Mesenchymal stem cell (in vitro differentiated cells and primary cell): ENCODE measurements at regions not wholly inside any gene's neighbourhood (a gene's known extent, or its start where the extent isn't known, plus 50 kb on each side); places are given as distances from the start of the nearest gene placed in this dataset.

ENCODE experiments used
- DNase-seq: peaks from one replicate; pipeline ENCODE4 v3.0.0-alpha.2; 2013
- H2AFZ ChIP-seq: one replicate; pipeline ENCODE4 v1.6.1; 2013; ENCODE audit warnings: low read depth, mild to moderate bottlenecking, control low read depth, inconsistent platforms, low read length, moderate library complexity
- H2AK5ac ChIP-seq: 2 replicates; pipeline ENCODE4 v1.6.1; 2013; ENCODE audit warnings: low read length, moderate library complexity, mild to moderate bottlenecking, inconsistent platforms; ENCODE audit not compliant: severe bottlenecking
- H2BK120ac ChIP-seq: one replicate; pipeline ENCODE4 v1.6.1; 2013; ENCODE audit warnings: low read depth, mild to moderate bottlenecking, inconsistent platforms, low read length, moderate library complexity
- H2BK12ac ChIP-seq, 2 experiments: one replicate each; pipeline ENCODE4 v1.6.1; 2013; ENCODE audit warnings: inconsistent platforms in 2 of 2, low read length in 2 of 2, mild to moderate bottlenecking in 2 of 2, moderate library complexity in 2 of 2, control low read depth in 1 of 2
- H2BK15ac ChIP-seq: one replicate; pipeline ENCODE4 v1.6.1; 2013; ENCODE audit warnings: mild to moderate bottlenecking, low read depth, inconsistent platforms; ENCODE audit not compliant: poor library complexity, severe bottlenecking
- H2BK5ac ChIP-seq: 2 replicates; pipeline ENCODE4 v1.6.1; 2013; ENCODE audit warnings: low read depth, mild to moderate bottlenecking, low read length, control low read depth, inconsistent platforms; ENCODE audit not compliant: poor library complexity, severe bottlenecking
- H3K14ac ChIP-seq, 2 experiments: one replicate each; pipeline ENCODE4 v1.6.1; 2013; ENCODE audit warnings: inconsistent platforms in 2 of 2, low read length in 2 of 2, control low read depth in 1 of 2, mild to moderate bottlenecking in 1 of 2, moderate library complexity in 1 of 2
- H3K18ac ChIP-seq, 2 experiments: one replicate each; pipeline ENCODE4 v1.6.1; 2013; ENCODE audit warnings: inconsistent platforms in 2 of 2, low read length in 2 of 2, control low read depth in 1 of 2, low read depth in 1 of 2, mild to moderate bottlenecking in 1 of 2
- H3K23ac ChIP-seq, 2 experiments: one replicate each; pipeline ENCODE4 v1.6.1; 2013; ENCODE audit warnings: inconsistent platforms in 2 of 2, low read length in 2 of 2, mild to moderate bottlenecking in 2 of 2, moderate library complexity in 2 of 2, control low read depth in 1 of 2
- H3K27ac ChIP-seq: 2 replicates; pipeline ENCODE4 v1.5.1; 2013; ENCODE audit warnings: mild to moderate bottlenecking, moderate library complexity, low read length, control low read depth, inconsistent platforms; ENCODE audit not compliant: poor library complexity, severe bottlenecking
- H3K27me3 ChIP-seq, 2 experiments: 2 replicates each; pipeline versions ENCODE4 v1.6.1 to v1.7.0; 2013; ENCODE audit warnings: low read length in 2 of 2, mild to moderate bottlenecking in 2 of 2, moderate library complexity in 2 of 2, control low read depth in 1 of 2, inconsistent platforms in 1 of 2; ENCODE audit not compliant: control insufficient read depth in 1 of 2, insufficient read depth in 1 of 2
- H3K36me3 ChIP-seq, 2 experiments: 2 replicates each; pipeline versions ENCODE4 v1.6.1 to v1.7.0; 2013; ENCODE audit warnings: low read length in 2 of 2, control low read depth in 1 of 2, inconsistent platforms in 1 of 2, low read depth in 1 of 2, mild to moderate bottlenecking in 1 of 2; ENCODE audit not compliant: insufficient read depth in 2 of 2, control insufficient read depth in 1 of 2
- H3K4ac ChIP-seq, 2 experiments: one replicate each; pipeline ENCODE4 v1.6.1; 2013; ENCODE audit warnings: inconsistent platforms in 2 of 2, low read length in 2 of 2, mild to moderate bottlenecking in 2 of 2, moderate library complexity in 2 of 2, control low read depth in 1 of 2, low read depth in 1 of 2
- H3K4me1 ChIP-seq: 2 replicates; pipeline ENCODE4 v1.6.1; 2013; ENCODE audit warnings: low read depth, low read length, control low read depth; ENCODE audit not compliant: control insufficient read depth, insufficient read depth
- H3K4me2 ChIP-seq: 2 replicates; pipeline ENCODE4 v1.6.1; 2013; ENCODE audit warnings: low read length, mild to moderate bottlenecking, inconsistent platforms; ENCODE audit not compliant: poor library complexity, severe bottlenecking
- H3K4me3 ChIP-seq, 2 experiments: 2 replicates each; pipeline versions ENCODE4 v1.5.1 to v1.7.0; 2013; ENCODE audit warnings: low read length in 2 of 2, mild to moderate bottlenecking in 2 of 2, control low read depth in 1 of 2, low read depth in 1 of 2; ENCODE audit not compliant: insufficient read depth in 1 of 2
- H3K79me1 ChIP-seq: replicated peaks from 2 replicates; pipeline ENCODE4 v1.6.1; 2013; ENCODE audit warnings: mild to moderate bottlenecking, control low read depth, low read length, inconsistent platforms; ENCODE audit not compliant: poor library complexity, severe bottlenecking
- H3K9ac ChIP-seq: 2 replicates; pipeline ENCODE4 v1.7.0; 2013; ENCODE audit warnings: mild to moderate bottlenecking, low read length, moderate library complexity
- H3K9me3 ChIP-seq: 2 replicates; pipeline ENCODE4 v1.7.0; 2013; ENCODE audit warnings: mild to moderate bottlenecking, low read length; ENCODE audit not compliant: control insufficient read depth
- H4K8ac ChIP-seq: one replicate; pipeline ENCODE4 v1.6.1; 2013; ENCODE audit warnings: inconsistent platforms, mild to moderate bottlenecking, low read length, moderate library complexity
- H4K91ac ChIP-seq: one replicate; pipeline ENCODE4 v1.6.1; 2013; ENCODE audit warnings: mild to moderate bottlenecking, low read length, inconsistent platforms
- WGBS: methylation state at CpG from one replicate; pipeline ENCODE4 v1.1.7; 2013; ENCODE audit warnings: mixed read lengths; 5-methylcytosine and 5-hydroxymethylcytosine counted together

- H3K4me3 ChIP-seq, result no peak overlapping the region
- no peak for DNase-seq
- no peak overlapping the region for H3K4me2 ChIP-seq
- no peak overlapping the region for H3K4ac ChIP-seq
- H3K79me1 ChIP-seq, result no peaks in the 10 kb centered on the region
- H3K27ac ChIP-seq, result no peak overlapping the region
- H3K36me3 ChIP-seq, result no peaks in the 10 kb centered on the region
- H3K4me1 ChIP-seq, result no peaks in the 10 kb centered on the region
- no peak overlapping the region for H3K14ac ChIP-seq
- H3K9ac ChIP-seq, result no peak overlapping the region
- no peak overlapping the region for H2BK5ac ChIP-seq
- no peak overlapping the region for H4K8ac ChIP-seq
- no peak overlapping the region for H2BK15ac ChIP-seq
- H4K91ac ChIP-seq, result no peak overlapping the region
- H3K23ac ChIP-seq, result no peak overlapping the region
- no peak overlapping the region for H2AK5ac ChIP-seq
- no peak overlapping the region for H2BK12ac ChIP-seq
- H3K9me3 ChIP-seq, result no peaks in the 10 kb centered on the region
- H2BK120ac ChIP-seq, result no peak overlapping the region
- H3K27me3 ChIP-seq, result peaks cover 0 to 47% of the 10 kb centered on the region in 2 experiments
- H3K18ac ChIP-seq, result no peak overlapping the region
- no peak overlapping the region for H2AFZ ChIP-seq
- 80% methylated on average over 2 of the region's 4 CpGs for WGBS
Observed at GRCh38 chr3:10682692-10683091, 133.3 kb upstream of the SLC6A11 start.

GRCh38 chr3:10683106-10683505 lies 132.9 kb upstream of the SLC6A11 start:
- no peak overlapping the region for H4K91ac ChIP-seq
- H3K18ac ChIP-seq, result no peak overlapping the region
- H3K4me1 ChIP-seq, result no peaks in the 10 kb centered on the region
- H3K27me3 ChIP-seq, result peaks cover 0 to 47% of the 10 kb centered on the region in 2 experiments
- no peak overlapping the region for H2BK120ac ChIP-seq
- H3K23ac ChIP-seq, result no peak overlapping the region
- no peak overlapping the region for H2BK15ac ChIP-seq
- no peak overlapping the region for H3K4ac ChIP-seq
- H3K4me2 ChIP-seq, result no peak overlapping the region
- no peak overlapping the region for H3K14ac ChIP-seq
- no peaks in the 10 kb centered on the region for H3K79me1 ChIP-seq
- H3K9ac ChIP-seq, result no peak overlapping the region
- no peak overlapping the region for H4K8ac ChIP-seq
- no peak overlapping the region for H2AK5ac ChIP-seq
- H3K27ac ChIP-seq, result no peak overlapping the region
- no peaks in the 10 kb centered on the region for H3K9me3 ChIP-seq
- H2BK5ac ChIP-seq, result no peak overlapping the region
- no peak for DNase-seq
- H3K4me3 ChIP-seq, result no peak overlapping the region
- H2AFZ ChIP-seq, result no peak overlapping the region
- H2BK12ac ChIP-seq, result no peak overlapping the region
- no peaks in the 10 kb centered on the region for H3K36me3 ChIP-seq
- no CpG with 5 or more reads among the region's 1 CpG for WGBS

- H3K27ac ChIP-seq, result no peak overlapping the region
- no peak overlapping the region for H3K4me3 ChIP-seq
- no peak overlapping the region for H3K18ac ChIP-seq
- H3K14ac ChIP-seq, result no peak overlapping the region
- H2AK5ac ChIP-seq, result no peak overlapping the region
- 65% methylated on average over 1 of the region's 1 CpG for WGBS
- no peaks in the 10 kb centered on the region for H3K4me1 ChIP-seq
- H3K79me1 ChIP-seq, result no peaks in the 10 kb centered on the region
- H3K23ac ChIP-seq, result no peak overlapping the region
- DNase-seq, result no peak
- no peaks in the 10 kb centered on the region for H3K36me3 ChIP-seq
- no peak overlapping the region for H3K4me2 ChIP-seq
- no peak overlapping the region for H2BK15ac ChIP-seq
- H3K4ac ChIP-seq, result no peak overlapping the region
- no peak overlapping the region for H4K91ac ChIP-seq
- no peak overlapping the region for H4K8ac ChIP-seq
- H2BK12ac ChIP-seq, result no peak overlapping the region
- no peak overlapping the region for H3K9ac ChIP-seq
- H3K9me3 ChIP-seq, result no peaks in the 10 kb centered on the region
- peaks cover 9 to 67% of the 10 kb centered on the region in 2 experiments for H3K27me3 ChIP-seq
- H2AFZ ChIP-seq, result no peak overlapping the region
- no peak overlapping the region for H2BK120ac ChIP-seq
- H2BK5ac ChIP-seq, result no peak overlapping the region
Observed at GRCh38 chr3:10688126-10688525, 127.9 kb upstream of the SLC6A11 start.

- Histone ChIP-seq H4K91ac (no peak overlapping the region), H3K79me1 (no peaks in the 10 kb centered on the region), H3K4ac (no peak overlapping the region), H2BK5ac (no peak overlapping the region), H2AK5ac (no peak overlapping the region), H3K27me3 (peaks cover 9 to 70% of the 10 kb centered on the region in 2 experiments), H2BK15ac (no peak overlapping the region), H3K9ac (no peak overlapping the region), H2BK120ac (no peak overlapping the region), H3K36me3 (no peaks in the 10 kb centered on the region), H3K4me3 (no peak overlapping the region), H2BK12ac (no peak overlapping the region), H3K9me3 (no peaks in the 10 kb centered on the region), H4K8ac (no peak overlapping the region), H3K23ac (no peak overlapping the region), H3K4me2 (no peak overlapping the region), H3K14ac (no peak overlapping the region), H3K4me1 (no peaks in the 10 kb centered on the region), H2AFZ (no peak overlapping the region), H3K27ac (no peak overlapping the region), H3K18ac (no peak overlapping the region)
- WGBS, result 63% methylated on average over 8 of the region's 8 CpGs
- no peak for DNase-seq
Observed at GRCh38 chr3:10688548-10689172, 127.4 kb upstream of the SLC6A11 start.
